ENCODE measurements at regions not wholly inside any gene's neighbourhood (a gene's known extent, or its start where the extent isn't known, plus 50 kb on each side); places are given as distances from the start of the nearest gene placed in this dataset.

DNA sequence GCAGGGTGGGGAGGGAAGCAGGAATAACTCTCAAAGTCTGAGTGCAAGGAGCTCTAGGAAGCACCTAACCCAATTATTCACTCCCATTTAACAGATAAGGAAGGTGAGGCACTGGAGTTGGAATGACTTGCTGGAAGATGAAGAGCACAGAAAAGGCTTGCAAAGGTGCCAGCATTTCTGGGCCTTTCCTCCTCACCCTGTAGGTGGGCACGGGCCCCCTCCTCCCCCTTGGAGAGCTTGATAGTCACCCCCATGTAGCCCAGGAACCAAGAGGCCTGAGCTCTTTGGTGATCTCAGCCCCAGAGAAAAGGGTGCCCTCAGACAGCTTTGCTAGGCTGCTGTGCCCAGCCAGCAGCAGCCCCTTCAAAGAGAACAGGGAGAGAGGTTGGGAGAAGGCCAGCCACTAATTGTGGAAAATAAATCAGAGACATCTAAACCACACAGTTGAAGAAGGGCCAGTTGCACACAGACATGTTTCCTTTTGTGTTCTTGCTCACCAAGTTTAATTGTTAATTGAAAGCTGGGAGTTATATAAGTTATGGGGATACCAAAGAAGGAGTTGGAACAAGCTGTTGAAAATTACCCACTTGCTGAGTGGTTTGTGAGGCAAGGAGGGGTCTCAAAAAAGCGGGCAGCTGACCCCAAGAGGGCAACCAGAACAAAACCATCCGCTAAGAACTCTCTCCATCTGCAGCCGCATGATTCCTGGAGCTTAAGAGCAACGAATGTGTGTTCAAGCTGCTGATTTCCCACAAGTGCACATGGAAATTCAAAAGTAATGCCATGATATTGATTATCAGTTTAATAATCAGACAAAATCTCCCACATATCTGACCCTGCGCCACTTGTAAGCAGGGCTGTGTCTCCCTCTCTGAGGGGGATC lies 77.0 kb downstream of the MRPL14 start:
- no peak for DNase-seq (ENCODE audit: low read depth in 3 of 3)

DNA sequence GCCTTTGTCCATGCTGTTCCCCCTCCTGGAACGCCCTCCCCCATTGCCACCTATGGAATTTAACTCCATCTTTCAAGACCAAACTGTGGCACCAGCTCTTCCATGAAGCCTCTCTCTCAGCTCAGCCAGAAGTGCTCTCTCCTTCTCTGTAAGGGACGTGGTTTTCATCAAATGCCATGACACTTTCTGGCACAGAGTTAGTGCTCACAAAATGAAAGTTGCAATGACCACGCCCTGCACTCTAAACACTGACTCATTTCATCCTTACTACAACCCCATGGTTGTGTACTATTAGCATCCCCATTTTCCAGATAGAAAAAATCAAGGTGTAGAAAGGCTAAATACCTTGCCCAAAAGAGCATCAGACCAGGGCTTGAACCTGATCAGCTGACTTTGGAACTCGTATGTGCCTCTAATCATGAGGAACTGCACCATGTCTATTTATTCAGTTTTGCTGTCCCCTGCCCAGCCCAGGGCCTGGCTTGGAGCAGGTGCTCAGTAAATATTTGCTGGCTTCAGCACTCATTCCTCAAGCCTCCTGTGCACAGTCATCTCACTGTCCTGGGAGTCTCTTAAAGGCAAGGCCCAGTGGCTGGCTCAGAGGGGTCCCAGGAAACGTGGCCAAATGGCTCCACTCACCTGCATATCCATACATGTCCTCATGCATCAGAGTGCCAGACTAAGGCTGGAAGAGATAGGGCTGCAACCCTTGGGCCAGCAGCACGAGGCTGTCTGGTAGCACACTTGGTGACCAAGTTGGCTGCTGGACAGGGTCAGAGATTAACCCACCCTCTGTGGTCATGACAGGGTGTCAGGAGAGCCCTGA lies 77.9 kb downstream of the MRPL14 start:
- no peak for DNase-seq (ENCODE audit: low read depth in 3 of 3)

DNA sequence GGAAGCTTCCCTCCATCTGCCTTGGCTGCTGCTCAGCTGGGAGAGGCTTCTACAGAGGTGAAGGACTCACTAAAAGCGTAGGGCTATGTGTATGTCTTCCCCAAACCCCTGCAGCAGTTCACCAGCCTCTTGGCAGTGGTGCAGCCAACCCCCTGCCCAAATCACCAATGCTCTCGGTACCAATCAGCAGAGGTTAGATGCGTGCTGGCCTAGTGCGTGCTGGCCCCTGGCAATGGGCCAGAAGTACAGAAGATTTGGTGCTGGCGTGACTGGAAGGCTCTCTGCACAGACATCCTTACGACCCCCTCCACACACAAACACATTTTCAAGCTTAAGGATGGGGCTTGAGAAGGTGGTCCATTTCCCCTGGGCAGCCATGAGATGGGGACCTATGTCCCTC lies 79.0 kb downstream of the MRPL14 start:
- DNase-seq (ENCODE audit: low read depth in 3 of 3): no peak

- no peak for DNase-seq (ENCODE audit: low read depth in 3 of 3)
Observed at GRCh38 chr6:44047801-44048200, 79.5 kb downstream of the MRPL14 start.

- DNase-seq (ENCODE audit: low read depth in 3 of 3): no peak
Observed at GRCh38 chr6:44047179-44047546, 80.1 kb downstream of the MRPL14 start.

- no peak for DNase-seq (ENCODE audit: low read depth in 3 of 3)
Observed at GRCh38 chr6:44046516-44047178, 80.6 kb downstream of the MRPL14 start.

GRCh38 chr6:44045672-44046015 lies 81.6 kb downstream of the MRPL14 start:
- DNase-seq (ENCODE audit: low read depth in 3 of 3): no peak

DNA sequence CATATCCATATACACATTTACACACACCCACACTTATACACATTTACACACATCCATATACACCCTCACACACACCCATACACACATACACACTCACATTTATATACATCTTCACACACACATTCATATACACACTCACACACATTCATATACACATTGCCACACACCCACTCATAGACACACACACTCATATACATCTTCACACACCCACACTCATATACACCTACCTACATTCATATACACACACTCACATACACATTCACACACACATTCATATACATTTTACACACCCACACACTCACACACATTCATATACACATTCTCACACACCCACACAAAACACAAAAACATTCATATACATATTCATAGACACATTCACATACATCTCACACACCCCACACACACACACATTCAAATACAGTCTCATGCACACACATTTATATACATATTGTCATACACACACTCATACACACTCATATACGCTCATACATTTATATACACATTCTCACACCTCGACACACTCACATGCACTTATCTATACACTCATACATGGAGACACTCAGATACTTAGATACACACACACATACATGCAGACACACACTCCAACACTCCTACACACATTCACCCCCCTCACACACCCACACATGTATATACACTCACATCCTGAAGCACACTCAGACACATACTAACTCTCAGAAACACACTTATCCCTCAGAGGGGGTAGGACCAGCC lies 82.1 kb downstream of the MRPL14 start:
- DNase-seq (ENCODE audit: low read depth in 3 of 3): no peak

DNA sequence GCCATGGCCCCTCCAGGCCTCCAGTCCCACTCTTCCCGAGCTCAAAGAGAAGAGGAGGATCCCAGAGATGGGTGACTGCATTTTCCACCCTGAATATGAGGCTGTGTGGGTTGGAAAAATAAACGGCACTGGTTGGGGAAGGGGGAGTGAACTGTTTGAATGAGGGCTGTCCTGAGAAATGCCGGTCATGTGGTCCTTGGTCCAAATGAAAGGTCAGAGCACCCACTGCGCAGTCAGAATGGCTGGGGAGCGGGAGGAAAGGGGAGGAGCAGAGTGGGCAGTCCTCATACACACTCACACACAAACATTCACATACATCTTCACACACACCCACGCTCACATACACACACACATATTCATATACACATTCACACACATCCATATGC lies 83.1 kb downstream of the MRPL14 start:
- DNase-seq (ENCODE audit: low read depth in 3 of 3): no peak

DNA sequence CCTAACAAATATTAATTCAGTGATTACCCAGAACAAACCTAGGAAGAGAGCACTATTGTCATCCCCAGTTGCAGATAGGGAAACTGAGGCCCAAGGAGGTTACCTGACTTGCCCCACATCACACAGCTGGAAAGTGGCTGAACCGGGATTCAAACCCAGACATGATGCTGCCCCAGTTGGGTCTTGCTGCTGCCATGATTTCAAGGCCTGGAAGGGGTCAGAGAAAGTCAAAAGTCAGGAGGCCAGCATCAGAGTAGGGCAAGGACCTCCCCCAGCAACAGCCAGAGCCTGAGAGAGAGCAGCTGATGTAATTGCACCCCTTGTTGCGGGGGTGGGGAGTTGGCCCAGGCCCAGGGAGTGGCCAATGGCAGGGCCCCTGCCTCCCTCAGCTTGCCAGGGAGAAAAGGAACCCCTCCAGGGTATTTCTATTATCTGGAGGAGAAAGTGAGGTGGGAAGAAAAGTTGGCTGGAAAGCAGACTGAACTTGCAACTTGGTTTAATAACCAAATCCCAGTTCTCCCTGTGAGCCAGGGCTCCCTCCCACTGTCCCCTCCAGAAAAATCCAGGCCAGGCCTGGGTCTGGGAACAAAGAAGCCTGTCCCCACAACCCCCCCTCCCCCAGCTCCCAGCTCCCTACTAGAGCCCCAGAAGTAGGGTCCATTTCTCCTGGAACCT lies 83.6 kb downstream of the MRPL14 start:
- no peak for DNase-seq (ENCODE audit: low read depth in 3 of 3)

GRCh38 chr6:44042989-44043478 lies 84.2 kb downstream of the MRPL14 start:
- no peak for DNase-seq (ENCODE audit: low read depth in 3 of 3)

GRCh38 chr6:44042261-44042988 lies 84.8 kb downstream of the MRPL14 start:
- no peak for DNase-seq (ENCODE audit: low read depth in 3 of 3)

DNA sequence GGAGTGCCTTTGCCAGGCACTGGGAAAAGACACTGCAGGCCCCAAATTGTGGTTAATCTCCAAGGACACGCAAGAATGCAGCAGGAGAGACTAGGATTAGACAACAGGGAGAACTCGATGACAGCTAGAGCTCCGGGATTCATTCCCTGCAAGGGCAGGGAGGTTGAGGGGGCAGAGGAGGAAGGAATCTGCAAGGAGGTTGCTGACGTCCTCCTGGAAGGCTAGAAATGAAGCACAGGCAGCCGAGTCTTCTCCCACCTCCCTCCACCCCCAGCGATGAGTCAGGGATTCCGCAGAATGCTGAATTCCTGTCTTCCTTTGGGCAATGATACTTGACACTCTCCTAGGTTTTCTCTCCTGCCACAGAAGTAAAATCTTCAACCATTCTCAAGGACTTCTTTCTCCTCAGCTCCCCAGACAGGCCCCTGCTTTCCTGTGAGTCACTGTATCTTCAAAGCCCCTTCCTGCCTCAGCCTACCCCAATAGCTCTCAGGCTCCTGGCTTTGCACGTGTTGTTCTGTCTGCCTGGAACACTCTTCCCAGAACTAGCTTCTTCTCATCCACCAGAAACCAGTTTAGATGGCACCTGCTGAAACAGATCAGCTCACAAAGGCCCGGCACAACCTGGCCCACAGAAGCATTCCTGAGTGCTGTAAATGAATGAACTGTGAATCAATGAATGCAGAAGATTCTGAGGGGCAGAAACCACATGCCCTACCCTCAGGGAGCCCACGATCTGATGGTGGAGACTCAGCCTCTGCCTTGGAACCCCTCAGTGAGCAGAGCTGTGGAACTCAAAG lies 85.6 kb downstream of the MRPL14 start:
- DNase-seq (ENCODE audit: low read depth in 3 of 3): no peak

GRCh38 chr6:44040786-44041185 lies 86.5 kb downstream of the MRPL14 start:
- no peak for DNase-seq (ENCODE audit: low read depth in 3 of 3)

- DNase-seq (ENCODE audit: low read depth in 3 of 3): no peak
Observed at GRCh38 chr6:44039839-44040350, 87.4 kb downstream of the MRPL14 start.

DNA sequence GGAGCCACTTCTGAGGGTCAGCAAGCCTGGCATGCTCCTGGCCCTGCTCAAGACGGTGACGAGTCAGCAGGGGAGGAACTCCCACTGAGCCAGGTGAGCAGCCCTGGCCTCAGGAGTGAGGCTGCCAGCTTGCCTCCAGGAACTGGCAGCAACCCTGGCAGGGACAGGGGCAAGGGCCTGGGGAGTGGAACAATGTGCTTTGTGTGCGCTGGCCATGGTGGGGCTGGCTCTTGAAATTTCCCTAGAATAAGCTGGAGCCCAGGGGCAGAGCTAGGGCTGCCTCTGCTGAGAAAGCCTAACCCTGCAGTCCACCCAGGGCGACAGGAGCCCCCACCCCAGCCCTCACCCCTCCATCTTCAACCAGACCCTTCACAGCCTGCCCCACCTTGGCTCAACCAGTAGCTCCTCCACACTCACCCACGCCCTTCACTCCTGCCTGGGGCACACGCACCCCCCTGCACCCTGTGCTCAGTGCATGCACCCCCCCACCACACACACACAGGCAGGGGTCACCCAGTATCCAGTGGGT lies 88.0 kb downstream of the MRPL14 start:
- DNase-seq (ENCODE audit: low read depth in 3 of 3): no peak

GRCh38 chr6:44038543-44039065 lies 88.6 kb downstream of the MRPL14 start:
- no peak for DNase-seq (ENCODE audit: low read depth in 3 of 3)

- no peak for DNase-seq (ENCODE audit: low read depth in 3 of 3)
Observed at GRCh38 chr6:44037847-44038542, 89.3 kb downstream of the MRPL14 start.

Measured in stimulated activated CD4-positive, alpha-beta T cell treated with anti-CD3 and anti-CD28 coated beads, TNF-alpha, amount 100 ng/mL, for 48 hours (primary cell).